ENCODE measurements at regions not wholly inside any gene's neighbourhood (a gene's known extent, or its start where the extent isn't known, plus 50 kb on each side); places are given as distances from the start of the nearest gene placed in this dataset.

DNA sequence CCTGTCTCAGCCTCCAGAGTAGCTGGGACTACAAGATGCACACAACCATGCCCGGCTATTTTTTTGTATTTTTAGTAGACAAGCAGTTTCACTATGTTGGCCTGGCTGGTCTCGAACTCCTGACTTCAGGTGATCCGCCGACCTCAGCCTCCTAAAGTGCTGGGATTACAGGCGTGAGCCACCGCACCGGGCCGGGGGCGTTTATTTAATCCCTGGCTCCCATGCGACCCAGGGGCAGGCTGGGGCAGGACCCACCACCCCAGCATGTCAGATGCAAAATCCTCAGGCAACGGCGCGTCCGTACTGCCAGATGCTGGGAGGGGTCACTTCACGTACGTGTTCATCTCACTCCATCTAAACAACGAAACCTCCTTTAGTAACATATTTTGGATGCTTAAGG, 518.7 kb upstream of the NOX3 start:
- no peak for DNase-seq
- TF ChIP-seq, protein P1, sequence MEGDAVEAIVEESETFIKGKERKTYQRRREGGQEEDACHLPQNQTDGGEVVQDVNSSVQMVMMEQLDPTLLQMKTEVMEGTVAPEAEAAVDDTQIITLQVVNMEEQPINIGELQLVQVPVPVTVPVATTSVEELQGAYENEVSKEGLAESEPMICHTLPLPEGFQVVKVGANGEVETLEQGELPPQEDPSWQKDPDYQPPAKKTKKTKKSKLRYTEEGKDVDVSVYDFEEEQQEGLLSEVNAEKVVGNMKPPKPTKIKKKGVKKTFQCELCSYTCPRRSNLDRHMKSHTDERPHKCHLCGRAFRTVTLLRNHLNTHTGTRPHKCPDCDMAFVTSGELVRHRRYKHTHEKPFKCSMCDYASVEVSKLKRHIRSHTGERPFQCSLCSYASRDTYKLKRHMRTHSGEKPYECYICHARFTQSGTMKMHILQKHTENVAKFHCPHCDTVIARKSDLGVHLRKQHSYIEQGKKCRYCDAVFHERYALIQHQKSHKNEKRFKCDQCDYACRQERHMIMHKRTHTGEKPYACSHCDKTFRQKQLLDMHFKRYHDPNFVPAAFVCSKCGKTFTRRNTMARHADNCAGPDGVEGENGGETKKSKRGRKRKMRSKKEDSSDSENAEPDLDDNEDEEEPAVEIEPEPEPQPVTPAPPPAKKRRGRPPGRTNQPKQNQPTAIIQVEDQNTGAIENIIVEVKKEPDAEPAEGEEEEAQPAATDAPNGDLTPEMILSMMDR (IDR thresholded peaks at IDR 0.05; ENCODE audit: low read depth, low read length) = no peak

DNA sequence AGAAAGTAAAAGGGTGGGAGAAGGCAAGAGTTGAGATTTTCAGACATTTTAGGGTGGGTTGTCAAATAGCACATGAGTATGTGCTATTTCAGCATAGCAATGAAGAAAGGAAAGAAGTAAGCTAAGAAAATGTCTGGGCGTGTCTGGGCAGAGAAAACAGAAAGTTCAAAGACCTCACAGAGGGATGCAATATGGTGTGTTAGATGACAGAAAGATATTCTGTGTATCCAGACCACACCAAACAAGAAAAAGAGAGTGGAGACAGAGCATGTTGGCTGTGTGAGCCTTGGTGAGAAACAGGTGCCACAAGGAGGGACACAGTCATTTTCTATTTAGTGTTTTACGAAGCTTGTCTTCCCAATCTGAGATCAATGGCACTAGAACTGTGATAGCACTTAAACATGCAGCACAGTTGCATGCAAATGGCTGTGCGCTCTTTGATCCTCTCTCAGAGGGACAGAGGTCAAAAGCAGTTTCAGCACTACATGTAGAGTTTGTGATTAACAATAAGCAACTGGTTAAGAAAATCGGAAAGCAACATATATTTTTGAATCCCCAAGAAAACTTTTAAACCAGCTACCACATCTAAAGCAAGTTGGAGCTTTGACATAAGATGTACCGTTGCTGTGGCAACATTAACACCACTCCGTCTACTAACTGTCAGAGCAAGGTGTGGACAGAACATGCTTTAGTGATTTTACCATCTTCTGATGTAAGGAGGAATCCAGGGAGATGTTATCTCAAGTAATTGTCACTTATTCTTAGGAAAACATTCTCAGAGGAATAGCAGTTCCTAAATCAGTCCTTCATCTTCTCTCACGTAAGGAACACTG, 515.5 kb upstream of the NOX3 start:
- DNase-seq = no peak
- TF ChIP-seq, protein P1 (IDR thresholded peaks at IDR 0.05; ENCODE audit: low read depth, low read length) = no peak
- no peak overlapping the region for H3K4me3 ChIP-seq (ENCODE audit: low read depth, low read length)

More for the DNA sequence above, 518.7 kb upstream of the NOX3 start:
- no peaks in the 10 kb centered on the region for H3K9me3 ChIP-seq (ENCODE audit: severe bottlenecking)
- H3K27me3 ChIP-seq (ENCODE audit: insufficient read depth, low read depth, severe bottlenecking) = no peaks in the 10 kb centered on the region
- H3K4me3 ChIP-seq (ENCODE audit: low read depth, low read length) = no peak overlapping the region
- H3K36me3 ChIP-seq = no peaks in the 10 kb centered on the region
- no peak overlapping the region for H3K27ac ChIP-seq

DNA sequence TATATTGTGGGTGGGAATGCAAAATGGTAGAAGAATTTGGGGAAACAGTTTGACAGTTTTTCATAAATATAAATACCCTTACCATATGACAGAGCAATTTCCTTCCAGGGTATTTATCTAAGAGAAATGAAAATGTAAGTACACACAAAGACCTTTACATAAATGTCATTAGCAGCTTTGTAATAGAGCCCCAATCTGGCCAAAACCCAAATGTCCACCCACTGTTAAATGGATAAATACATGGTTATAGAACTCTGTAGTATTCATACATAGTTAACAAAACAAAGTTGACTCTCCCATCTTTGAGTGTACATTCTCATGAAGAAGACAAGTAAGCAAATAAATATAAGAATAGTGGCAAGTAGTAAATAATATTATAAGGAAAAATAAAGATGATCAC, 514.8 kb upstream of the NOX3 start:
- H3K36me3 ChIP-seq = no peaks in the 10 kb centered on the region
- H3K9me3 ChIP-seq (ENCODE audit: severe bottlenecking) = no peaks in the 10 kb centered on the region
- no peak overlapping the region for H3K27ac ChIP-seq
- H3K4me3 ChIP-seq (ENCODE audit: low read depth, low read length) = no peak overlapping the region
- H3K27me3 ChIP-seq (ENCODE audit: insufficient read depth, low read depth, severe bottlenecking) = no peaks in the 10 kb centered on the region
- no peak for DNase-seq
- TF ChIP-seq, protein P1 (IDR thresholded peaks at IDR 0.05; ENCODE audit: low read depth, low read length) = no peak

More for the DNA sequence above, 515.5 kb upstream of the NOX3 start:
- Histone ChIP-seq H3K27me3 (ENCODE audit: insufficient read depth, low read depth, severe bottlenecking) (no peaks in the 10 kb centered on the region), H3K9me3 (ENCODE audit: severe bottlenecking) (no peaks in the 10 kb centered on the region), H3K36me3 (no peaks in the 10 kb centered on the region), H3K27ac (no peak overlapping the region)

DNA sequence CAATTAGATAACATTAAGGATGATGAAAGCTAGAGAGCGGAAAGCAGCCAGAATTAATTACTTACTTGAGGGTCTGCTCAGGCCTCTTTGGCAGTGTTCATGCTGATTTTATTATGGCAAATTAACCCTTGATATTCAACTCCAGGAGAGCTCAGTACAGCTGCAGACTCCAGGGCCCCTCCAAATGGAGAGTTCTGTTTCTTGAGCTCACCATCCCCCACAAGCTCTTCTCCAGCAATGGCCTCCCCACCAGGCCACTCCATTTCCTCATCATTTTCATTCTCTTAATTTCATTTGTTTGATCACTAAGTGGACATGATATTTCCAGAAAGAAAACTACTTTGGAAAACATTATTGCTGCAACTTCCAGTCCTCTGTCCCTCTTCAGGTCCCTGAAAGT, 513.3 kb upstream of the NOX3 start:
- no peaks in the 10 kb centered on the region for H3K36me3 ChIP-seq
- H3K9me3 ChIP-seq (ENCODE audit: severe bottlenecking) = no peaks in the 10 kb centered on the region
- H3K4me3 ChIP-seq (ENCODE audit: low read depth, low read length) = no peak overlapping the region
- H3K27me3 ChIP-seq (ENCODE audit: insufficient read depth, low read depth, severe bottlenecking) = no peaks in the 10 kb centered on the region
- no peak for DNase-seq
- TF ChIP-seq, protein P1 (IDR thresholded peaks at IDR 0.05; ENCODE audit: low read depth, low read length) = no peak
- no peak overlapping the region for H3K27ac ChIP-seq

DNA sequence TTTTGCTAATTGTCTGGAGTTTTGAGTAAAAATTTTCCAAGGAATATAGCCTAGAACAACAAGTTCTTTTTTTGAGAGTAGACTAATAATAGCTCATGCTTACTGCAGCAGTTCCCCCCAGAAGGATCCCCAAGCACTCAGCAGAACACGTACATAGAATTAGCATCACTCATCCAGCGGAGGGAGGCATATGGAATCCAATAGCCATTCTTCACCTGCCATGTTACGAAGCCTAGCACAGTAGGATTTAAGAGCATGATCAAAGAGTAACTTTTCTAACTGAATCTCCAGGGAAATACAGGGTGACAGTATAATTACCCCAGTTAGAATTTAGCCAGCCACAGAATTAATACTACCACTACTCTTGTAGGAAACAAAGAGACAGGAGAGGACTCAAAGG, 511.7 kb upstream of the NOX3 start:
- Histone ChIP-seq H3K4me3 (ENCODE audit: low read depth, low read length) (no peak overlapping the region), H3K27me3 (ENCODE audit: insufficient read depth, low read depth, severe bottlenecking) (no peaks in the 10 kb centered on the region), H3K27ac (no peak overlapping the region), H3K36me3 (no peaks in the 10 kb centered on the region), H3K9me3 (ENCODE audit: severe bottlenecking) (no peaks in the 10 kb centered on the region)
- TF ChIP-seq, protein P1 (IDR thresholded peaks at IDR 0.05; ENCODE audit: low read depth, low read length) = no peak
- no peak for DNase-seq

DNA sequence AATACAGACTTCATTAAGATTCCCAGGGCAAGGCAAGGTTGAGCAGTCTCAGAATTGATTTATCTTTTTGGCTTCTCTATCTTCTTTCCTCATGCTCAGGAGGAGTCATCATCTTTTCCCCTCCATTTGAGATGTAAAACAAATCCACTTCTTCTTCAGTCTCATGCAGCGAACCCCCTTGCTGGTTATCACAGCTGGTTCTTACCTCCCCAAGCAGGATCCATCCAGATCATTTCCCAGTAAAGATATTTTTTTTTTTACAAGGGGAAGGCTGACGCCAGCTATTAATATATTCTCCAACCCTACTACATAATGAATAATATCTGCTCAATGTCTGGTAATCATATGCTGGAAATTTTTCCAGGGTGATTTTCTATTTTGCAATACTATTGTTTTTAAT, 508.9 kb upstream of the NOX3 start:
- no peak for DNase-seq
- no peak overlapping the region for H3K4me3 ChIP-seq (ENCODE audit: low read depth, low read length)
- no peaks in the 10 kb centered on the region for H3K9me3 ChIP-seq (ENCODE audit: severe bottlenecking)
- TF ChIP-seq, protein P1 (IDR thresholded peaks at IDR 0.05; ENCODE audit: low read depth, low read length) = no peak
- H3K27ac ChIP-seq = no peak overlapping the region
- no peaks in the 10 kb centered on the region for H3K27me3 ChIP-seq (ENCODE audit: insufficient read depth, low read depth, severe bottlenecking)
- H3K36me3 ChIP-seq = no peaks in the 10 kb centered on the region

All from WERI-Rb-1 (cell line).